Activated T-cell treated with anti-CD3 and anti-CD28 coated beads, Interleukin-2, amount 50 U/mL, for 48 hours (primary cell): ENCODE measurements at regions not wholly inside any gene's neighbourhood (a gene's known extent, or its start where the extent isn't known, plus 50 kb on each side); places are given as distances from the start of the nearest gene placed in this dataset.
"Not testable (repeated sequence)": the region's sequence is repeated elsewhere in the genome, so short reads cannot be mapped to it uniquely, and the experiment has no call there.

Experiments used
- DNase-seq, 2 experiments: peaks; one replicate each; pipeline ENCODE4 v3.0.0-alpha.2; 2020

- DNase-seq: not testable (repeated sequence)
Observed at GRCh38 chr1:242900558-242900957, 354.5 kb downstream of the CEP170 start.

DNA sequence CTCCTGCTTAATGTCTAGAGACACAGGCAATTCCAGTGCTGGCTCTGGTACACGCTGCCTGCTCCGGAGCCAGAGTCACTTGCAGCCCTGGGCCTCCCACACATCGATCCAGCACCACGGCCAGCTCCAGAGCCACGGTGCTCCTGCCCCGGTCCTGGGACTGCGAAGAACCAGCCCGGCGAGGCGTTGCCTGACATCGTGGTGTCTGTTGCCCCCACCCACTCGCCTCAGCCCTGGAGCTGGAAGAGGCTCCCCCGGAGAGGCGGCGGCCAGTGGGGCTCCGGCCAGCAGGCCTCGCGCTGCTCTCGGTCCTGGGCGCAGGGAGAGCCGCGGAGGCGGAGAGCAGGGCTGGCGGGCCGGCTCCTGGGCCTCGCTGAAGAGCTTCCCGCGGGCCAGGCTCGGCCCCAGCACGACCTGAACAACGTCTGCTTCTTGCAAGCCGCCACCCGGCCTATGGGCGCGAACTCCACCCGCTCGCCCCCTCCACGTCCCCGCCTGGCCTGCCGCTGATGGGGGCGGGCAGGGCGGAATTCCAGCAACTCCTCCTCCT lies 364.8 kb downstream of the CEP170 start:
- DNase-seq: peak in 1 of 2 experiments; percentile 19

DNA sequence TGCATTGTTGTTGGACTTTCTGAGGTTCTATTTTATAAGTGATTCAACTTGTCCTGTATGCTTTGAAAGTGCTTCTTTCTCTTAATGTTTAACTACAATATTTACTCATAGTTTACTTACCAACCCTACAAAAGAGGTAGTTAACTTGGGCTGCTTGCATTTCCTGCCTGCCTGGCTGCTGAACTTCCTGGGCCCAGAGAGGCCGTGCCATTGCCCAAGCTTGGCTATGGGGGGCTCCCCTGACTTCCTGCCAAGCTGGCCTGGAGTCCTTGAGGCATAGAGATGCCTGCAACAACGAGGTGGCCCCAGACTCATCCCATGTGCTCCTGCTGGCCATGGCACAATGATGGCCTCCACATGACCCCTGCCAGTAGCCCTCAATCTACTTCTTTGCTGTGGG lies 361.6 kb upstream of the PLD5 start:
- no peak for DNase-seq

GRCh38 chr1:242880022-242880421 lies 355.5 kb upstream of the PLD5 start:
- DNase-seq: not testable (repeated sequence)

- no peak for DNase-seq
Observed at GRCh38 chr1:242877743-242878142, 353.2 kb upstream of the PLD5 start.

- no peak for DNase-seq
Observed at GRCh38 chr1:242877229-242877628, 352.7 kb upstream of the PLD5 start.

- no peak for DNase-seq
Observed at GRCh38 chr1:242876030-242876429, 351.5 kb upstream of the PLD5 start.

DNA sequence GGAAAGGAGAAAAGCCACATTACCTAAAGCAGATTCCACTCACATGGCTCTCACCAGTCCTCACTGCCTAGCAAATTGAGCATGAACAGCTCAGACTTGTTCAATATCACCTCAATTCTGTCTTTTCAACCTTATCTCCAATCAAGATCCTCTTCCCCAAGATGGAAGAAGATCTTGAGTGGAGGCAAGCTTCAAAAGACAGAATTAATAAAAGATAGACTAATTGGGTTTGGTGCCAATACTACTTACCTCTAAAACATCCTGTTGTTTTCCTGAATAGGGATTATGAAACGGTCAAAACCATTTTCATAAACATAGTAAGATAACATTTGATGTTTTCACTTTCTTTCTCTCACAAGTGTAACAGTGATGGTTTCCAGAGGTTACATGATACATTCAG lies 349.2 kb upstream of the PLD5 start:
- DNase-seq: no peak

- no peak for DNase-seq
Observed at GRCh38 chr1:242872521-242872920, 348.0 kb upstream of the PLD5 start.

- DNase-seq: no peak
Observed at GRCh38 chr1:242871471-242872030, 347.1 kb upstream of the PLD5 start.

- DNase-seq: no peak
Observed at GRCh38 chr1:242870966-242871365, 346.5 kb upstream of the PLD5 start.

- DNase-seq: no peak
Observed at GRCh38 chr1:242856289-242856688, 331.8 kb upstream of the PLD5 start.

DNA sequence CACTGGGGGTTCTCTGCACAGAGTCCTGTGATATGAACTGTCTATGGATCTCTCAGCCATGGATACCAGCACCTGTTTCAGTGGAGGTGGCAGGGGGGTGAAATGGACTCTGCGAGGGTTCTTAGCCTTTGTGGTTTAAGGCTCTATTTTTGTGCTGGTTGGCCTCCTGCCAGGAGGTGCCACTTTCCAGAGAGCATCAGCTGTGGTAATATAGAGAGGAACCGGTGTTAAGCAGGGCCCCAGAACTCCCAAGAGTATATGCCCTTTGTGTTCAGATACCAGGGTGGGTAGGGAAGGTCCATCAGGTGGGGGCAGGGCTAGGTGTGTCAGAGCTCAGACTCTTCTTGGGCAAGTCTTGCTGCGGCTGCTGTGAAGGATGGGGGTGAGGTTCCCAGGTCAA lies 330.0 kb upstream of the PLD5 start:
- no peak for DNase-seq

DNA sequence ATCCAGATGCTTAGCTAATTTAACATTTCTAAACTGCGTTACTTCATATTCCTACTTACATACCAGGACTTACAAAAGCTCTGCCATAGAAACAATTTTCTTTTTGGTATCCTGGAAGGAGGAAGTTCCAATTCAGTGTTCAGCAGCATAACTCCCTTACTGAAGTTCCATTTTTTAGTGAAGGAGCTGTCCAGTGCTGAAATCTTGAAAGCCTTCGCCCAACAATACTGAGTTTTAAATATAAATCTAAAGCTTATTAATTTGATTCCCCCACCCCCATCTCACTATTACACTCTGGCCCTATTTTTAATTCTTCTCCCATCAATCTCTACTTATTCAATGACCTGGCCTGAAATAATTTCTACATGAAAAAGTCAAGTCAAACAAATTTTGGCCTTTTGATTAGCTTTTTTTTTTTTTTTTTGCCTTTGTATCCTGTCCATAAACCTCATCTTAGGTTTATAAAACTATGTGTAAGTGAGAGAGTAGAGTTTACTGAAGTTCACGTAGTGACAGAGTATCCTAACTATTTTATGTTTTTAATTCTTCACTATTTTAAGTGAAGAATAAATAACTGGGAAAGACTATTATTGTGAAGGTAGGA lies 323.0 kb upstream of the PLD5 start:
- no peak for DNase-seq

- DNase-seq: no peak
Observed at GRCh38 chr1:242842094-242842493, 317.6 kb upstream of the PLD5 start.

DNA sequence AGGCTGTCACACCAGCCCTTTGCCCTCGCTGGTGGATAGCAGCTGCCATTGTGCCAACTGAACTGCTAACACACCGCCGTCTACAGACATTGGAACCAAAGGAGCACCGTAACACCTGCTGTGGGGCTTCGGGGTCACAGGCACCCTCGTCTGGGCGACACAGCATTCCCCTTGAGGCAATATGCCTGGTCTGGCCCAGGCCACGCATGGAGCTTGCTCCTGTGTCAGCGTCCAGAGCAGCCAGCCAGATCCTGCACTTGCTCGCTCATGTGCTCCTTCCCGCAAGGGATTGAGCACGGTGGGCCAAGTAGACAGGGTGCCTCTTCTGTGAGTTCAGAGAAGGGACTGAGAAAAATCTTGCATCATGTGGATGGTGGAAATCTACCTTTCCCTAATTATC lies 314.6 kb upstream of the PLD5 start:
- no peak for DNase-seq

DNA sequence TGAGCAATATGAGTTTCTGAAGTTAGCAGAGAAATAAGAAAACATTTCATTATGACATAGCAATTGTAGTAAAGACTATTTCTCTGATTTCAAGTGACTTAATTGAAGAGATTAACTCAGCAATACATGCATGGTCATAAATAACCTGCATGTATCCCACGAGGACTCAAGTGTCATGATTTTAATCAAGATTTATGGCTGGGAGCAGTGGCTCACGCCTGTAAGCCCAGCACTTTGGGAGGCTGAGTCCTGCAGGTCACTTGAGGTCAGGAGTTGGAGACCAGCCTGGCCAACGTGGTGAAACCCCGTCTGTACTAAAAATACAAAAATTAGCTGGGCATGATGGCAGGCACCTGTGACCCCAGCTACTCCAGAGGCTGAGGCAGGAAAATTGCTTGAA lies 311.9 kb upstream of the PLD5 start:
- no peak for DNase-seq

GRCh38 chr1:242828828-242829227 lies 304.3 kb upstream of the PLD5 start:
- no peak for DNase-seq

DNA sequence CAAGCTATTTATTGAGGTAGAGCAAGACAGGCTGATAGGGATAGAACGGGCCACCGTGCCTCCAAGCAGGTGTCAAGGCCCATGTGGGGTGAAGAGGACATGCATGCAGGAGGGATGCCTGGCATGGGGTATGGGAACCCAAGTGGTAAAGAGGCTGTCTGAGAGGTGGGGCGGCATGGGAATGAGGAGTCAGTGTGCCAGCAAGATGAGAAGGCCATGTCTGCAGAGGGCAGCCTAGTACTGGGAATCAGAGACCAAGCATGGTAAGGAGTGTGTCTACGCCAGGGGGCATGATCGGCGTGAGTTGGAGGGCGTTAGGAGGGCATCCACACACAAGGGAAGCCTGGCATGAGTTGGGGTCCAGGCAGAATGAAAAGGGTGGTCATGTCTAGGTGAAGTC lies 303.7 kb upstream of the PLD5 start:
- DNase-seq: no peak

GRCh38 chr1:242827538-242827937 lies 303.0 kb upstream of the PLD5 start:
- DNase-seq: no peak

DNA sequence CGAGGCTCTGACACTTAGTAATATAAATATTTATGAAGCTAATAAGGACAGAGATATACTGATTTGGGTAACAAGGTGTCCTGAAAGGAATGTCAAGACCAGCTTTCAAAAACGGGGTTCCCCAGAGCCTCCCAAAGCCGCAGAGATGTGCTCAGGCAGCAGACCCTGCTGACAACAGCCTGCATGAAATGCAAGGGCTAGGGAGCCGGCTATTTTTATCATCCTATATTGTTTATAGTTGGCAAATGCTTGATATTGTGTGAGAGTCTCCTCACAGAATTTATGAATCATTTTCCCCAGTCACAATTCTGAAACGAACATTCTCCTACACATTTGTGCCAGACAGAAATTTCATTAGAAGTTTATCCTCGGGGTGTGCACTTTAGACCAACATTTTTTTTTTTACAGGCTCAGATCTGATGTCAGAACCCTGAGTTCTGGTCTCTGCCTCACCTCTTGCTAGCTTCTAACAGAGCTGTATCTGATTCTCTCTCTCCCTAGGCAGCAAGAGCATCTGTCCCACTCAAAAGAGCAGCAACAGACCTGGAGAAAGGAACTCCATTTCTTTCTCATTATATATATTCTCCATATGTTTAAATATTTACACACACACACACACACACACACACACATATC lies 302.3 kb upstream of the PLD5 start:
- no peak for DNase-seq

DNA sequence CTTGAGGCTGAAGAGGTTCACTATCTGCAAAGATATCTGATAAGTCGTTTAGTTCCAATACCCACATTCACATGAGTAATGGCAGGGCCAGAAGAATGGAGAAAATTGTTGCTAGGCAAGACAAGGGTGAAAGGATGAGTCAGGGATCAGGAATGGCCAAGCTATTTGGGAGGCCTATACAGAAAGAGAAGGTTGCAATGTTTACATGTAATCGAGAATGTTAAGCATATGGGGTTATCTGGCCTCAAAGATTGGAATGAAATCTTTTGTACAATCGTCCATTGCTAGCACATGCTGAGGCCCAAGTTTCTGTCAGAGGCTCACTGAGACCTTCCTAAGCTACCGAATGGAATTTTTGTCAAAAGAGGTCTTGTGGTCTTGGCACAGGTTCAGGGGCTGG lies 299.9 kb upstream of the PLD5 start:
- DNase-seq: no peak

DNA sequence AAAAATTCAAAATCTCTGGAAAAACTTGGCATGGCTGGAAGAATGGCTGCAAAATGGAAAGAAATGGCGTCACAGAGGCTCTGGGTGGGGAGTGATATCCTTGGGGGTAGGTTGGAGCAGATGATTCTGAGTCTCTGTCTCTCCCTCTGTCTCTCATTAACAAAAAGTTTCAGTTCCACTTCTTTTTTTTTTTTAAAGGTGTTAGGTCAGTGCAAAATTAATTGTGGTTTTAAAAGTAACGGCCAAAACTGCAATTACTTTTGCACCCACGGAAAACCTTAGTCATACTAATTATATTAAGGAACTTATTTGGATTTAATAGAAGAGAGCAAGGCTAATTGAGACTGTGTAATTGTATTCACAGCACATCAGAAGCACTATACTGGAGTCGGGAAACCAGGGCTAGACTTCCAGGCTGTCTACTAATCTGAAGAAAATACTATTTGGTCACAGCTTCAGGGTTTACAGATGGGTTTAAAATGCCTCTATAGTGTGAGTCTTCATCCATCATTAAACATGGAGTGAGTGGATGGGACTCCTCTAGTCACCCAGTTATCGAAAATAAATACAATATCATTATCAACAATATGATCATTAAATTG lies 289.1 kb upstream of the PLD5 start:
- DNase-seq: no peak
